ENCODE measurements at regions not wholly inside any gene's neighbourhood (a gene's known extent, or its start where the extent isn't known, plus 50 kb on each side); places are given as distances from the start of the nearest gene placed in this dataset.

DNA sequence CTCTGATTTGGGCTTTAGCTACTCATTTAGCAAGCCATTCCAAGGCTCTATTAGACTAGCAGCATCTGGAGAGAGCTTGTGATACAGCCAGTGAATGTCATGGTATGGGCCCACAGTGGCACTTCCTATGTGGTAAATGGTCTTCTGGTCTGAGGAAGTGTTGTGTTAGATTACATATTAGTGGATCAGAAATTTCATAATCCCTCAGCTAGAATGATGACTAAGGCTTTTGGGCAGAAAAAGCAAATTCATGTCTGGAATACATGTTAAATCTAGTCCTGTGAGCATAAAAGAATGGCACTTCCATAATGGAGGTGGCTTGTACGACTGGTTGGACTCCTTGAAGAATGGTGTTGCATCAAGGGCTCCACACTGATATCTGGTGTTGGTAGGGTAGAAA is 436.8 kb upstream of the CWC22 start:
- no peak overlapping the region for H3K27ac ChIP-seq
- TF ChIP-seq, protein P1, sequence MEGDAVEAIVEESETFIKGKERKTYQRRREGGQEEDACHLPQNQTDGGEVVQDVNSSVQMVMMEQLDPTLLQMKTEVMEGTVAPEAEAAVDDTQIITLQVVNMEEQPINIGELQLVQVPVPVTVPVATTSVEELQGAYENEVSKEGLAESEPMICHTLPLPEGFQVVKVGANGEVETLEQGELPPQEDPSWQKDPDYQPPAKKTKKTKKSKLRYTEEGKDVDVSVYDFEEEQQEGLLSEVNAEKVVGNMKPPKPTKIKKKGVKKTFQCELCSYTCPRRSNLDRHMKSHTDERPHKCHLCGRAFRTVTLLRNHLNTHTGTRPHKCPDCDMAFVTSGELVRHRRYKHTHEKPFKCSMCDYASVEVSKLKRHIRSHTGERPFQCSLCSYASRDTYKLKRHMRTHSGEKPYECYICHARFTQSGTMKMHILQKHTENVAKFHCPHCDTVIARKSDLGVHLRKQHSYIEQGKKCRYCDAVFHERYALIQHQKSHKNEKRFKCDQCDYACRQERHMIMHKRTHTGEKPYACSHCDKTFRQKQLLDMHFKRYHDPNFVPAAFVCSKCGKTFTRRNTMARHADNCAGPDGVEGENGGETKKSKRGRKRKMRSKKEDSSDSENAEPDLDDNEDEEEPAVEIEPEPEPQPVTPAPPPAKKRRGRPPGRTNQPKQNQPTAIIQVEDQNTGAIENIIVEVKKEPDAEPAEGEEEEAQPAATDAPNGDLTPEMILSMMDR (conservative IDR thresholded peaks at IDR 0.05), result no peak
- no peak for TF ChIP-seq ZFX (IDR thresholded peaks at IDR 0.05)

DNA sequence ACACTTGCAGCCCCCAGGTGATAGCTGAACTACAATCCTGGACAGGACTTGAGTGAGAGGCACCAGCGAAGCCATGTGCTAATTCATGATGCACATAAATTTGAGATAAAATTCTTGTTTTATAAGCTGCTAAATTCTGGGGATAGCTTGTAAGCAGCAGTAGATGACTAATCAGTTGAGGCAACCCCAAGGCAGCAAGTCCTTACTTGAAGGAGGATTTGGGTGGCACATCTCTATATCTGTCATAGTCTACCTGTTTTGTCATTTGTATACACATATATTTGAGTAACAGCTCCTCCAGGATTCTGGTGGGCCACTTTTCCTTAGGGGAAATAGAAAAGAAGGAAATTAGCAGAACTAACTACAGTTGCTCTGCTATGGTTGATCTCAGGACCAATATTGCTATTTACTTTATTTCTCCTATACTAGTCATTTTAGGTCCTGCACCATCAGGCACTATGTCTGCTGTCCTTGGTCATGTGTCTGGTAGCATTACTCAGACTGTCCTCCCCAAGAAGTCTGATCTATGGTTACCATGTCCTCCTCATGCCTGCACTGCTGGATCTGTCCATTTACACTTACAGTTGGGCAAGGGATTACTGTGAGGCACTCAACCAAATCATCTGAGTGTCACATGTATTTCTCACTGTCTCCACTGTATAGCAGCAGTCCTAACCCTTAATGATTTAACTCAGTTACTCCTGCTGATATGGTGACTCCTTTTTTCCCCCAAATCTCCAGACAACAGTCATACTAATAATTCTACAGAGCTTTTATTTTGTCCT is 436.0 kb upstream of the CWC22 start:
- TF ChIP-seq, protein P1 (conservative IDR thresholded peaks at IDR 0.05), result no peak
- TF ChIP-seq ZFX (IDR thresholded peaks at IDR 0.05), result no peak
- no peak overlapping the region for H3K27ac ChIP-seq

DNA sequence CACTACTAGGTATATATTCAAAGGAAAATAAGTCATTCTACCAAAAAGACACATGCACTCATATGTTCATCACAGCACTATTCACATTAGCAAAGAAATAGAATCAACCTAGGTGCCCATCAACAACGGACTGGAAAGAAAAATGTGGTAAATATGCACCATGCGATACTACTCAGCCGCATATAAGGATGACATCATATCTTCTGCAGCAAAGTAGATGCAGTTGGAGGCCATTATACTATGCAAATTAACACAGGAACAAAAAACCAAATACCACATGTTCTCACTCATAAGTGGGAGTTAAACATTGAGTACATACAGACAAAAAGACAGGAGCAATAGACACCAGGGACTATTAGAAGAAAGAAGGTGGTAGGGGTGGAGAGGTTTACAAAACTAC is 412.1 kb upstream of the CWC22 start:
- no peak for TF ChIP-seq ZFX (IDR thresholded peaks at IDR 0.05)
- TF ChIP-seq, protein P1 (conservative IDR thresholded peaks at IDR 0.05), result no peak
- no peak overlapping the region for H3K27ac ChIP-seq

DNA sequence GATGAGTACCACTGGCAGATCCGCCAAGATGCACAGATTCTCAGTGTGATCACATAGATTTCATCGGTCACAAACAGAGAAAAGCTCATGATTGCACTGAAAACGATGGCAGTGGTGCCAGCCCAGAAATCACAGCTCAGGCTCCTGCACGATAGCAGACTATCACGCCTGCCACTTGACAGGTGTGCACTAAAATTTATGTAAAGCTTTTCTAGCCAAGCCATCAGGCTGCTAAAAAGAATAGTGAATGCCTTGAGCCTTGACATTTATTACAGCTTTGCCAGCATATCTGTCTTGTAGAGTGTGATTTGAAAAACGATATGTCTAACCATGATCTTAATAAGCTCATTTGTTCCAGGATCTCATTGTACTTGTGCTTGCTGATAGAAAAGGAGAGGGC is 409.5 kb upstream of the CWC22 start:
- no peak for TF ChIP-seq ZFX (IDR thresholded peaks at IDR 0.05)
- TF ChIP-seq, protein P1 (conservative IDR thresholded peaks at IDR 0.05), result no peak
- H3K27ac ChIP-seq, result no peak overlapping the region

DNA sequence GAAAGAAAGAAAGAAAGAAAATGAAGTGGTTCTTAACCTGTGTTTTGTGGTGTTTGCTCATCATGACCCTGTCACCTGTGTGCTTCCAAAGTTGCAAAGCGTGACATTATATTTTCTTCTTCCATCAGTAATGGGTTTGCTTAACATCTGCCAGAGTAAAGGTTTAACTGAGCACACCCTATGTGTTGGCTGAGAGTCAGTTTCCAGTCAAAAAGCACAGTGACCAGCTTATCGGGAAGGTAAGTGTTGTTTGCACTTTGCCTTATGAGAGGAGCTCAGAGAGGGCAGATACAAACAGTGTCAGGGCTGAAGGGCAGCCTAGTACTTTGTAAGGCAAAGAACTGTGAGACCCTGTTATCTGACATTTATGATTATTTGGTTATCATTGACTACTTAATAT is 406.2 kb upstream of the CWC22 start:
- H3K27ac ChIP-seq, result no peak overlapping the region
- TF ChIP-seq ZFX (IDR thresholded peaks at IDR 0.05), result no peak
- TF ChIP-seq, protein P1 (conservative IDR thresholded peaks at IDR 0.05), result no peak

DNA sequence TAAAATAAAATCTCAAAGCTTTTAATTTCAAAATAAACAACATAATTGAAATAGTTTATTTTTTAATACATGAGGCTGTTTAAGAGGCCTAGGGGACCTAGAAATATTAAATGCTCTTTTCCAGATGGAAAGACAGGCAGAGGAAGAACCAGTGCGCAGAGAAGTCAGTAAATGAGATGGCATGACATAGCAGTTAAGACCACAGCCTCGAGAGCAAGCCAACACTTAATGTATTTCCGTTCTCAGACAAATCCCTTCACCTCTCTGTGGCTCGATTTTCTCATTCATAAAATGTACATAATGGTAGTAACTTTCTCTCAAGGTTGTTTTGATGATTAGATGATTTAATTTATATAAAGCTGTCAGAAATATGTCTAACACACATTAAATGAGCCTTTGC is 405.1 kb upstream of the CWC22 start:
- no peak for TF ChIP-seq ZFX (IDR thresholded peaks at IDR 0.05)
- TF ChIP-seq, protein P1 (conservative IDR thresholded peaks at IDR 0.05), result no peak

DNA sequence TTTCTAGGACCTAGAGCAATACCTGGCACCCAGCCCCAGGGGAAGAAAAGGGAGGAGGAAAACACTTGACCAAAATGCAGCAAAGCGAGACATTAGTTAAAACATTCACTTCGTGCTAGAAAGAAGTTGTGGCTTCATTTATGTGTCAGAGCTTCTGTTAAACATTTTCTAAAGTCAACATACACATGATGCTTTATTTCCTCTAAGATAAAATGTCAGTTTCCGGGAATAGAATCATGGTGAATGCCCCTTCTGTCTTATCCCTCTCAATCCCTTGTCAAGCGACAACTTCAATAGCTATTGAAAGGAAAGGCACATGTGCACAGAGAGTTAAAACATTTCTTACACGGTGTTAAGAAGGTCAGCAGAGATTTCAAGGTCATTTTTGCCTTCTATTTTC is 404.6 kb upstream of the CWC22 start:
- no peak overlapping the region for H3K27ac ChIP-seq
- TF ChIP-seq, protein P1 (conservative IDR thresholded peaks at IDR 0.05), result no peak
- TF ChIP-seq ZFX (IDR thresholded peaks at IDR 0.05), result no peak

More for the DNA sequence above, 405.1 kb upstream of the CWC22 start:
- H3K27ac ChIP-seq, result no peak overlapping the region

Measured in C4-2B (cell line).